ENCODE measurements at regions not wholly inside any gene's neighbourhood (a gene's known extent, or its start where the extent isn't known, plus 50 kb on each side); places are given as distances from the start of the nearest gene placed in this dataset.
"Not testable (repeated sequence)": the region's sequence is repeated elsewhere in the genome, so short reads cannot be mapped to it uniquely, and the experiment has no call there.

- DNase-seq (ENCODE audit: low read depth in 2 of 2) = not testable (repeated sequence)
Measured at GRCh38 chr3:152216960-152217865, 51.5 kb upstream of the MBNL1 start.

DNA sequence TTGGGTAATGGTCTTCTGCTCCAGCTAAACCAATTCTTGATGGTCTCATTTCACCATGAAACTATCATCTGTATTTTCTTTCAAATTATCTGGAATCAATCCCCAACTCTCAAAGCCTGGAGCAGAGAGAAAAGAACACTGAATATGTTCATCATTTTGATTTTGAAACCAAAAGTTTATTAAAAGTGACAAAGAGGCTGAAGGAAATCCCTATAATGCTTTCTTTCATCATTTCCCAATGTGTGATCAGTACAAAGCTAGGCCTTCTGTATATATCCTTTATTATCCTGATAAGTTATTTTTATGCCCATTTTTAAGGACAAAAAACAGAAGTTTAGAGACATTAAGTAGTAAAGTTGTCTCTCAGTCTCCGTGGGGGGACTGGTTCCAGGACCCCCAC, 50.1 kb upstream of the MBNL1 start:
- no peak for DNase-seq (ENCODE audit: low read depth in 2 of 2)

Measured in activated CD4-positive, alpha-beta T cell treated with anti-CD3 and anti-CD28 coated beads for 24 hours (primary cell).